Heart left ventricle (tissue), 16 donors: ENCODE measurements at regions not wholly inside any gene's neighbourhood (a gene's known extent, or its start where the extent isn't known, plus 50 kb on each side); places are given as distances from the start of the nearest gene placed in this dataset.
"Not testable (repeated sequence)": the region's sequence is repeated elsewhere in the genome, so short reads cannot be mapped to it uniquely, and the experiment has no call there.

ENCODE experiments used
- ATAC-seq, 4 donors: fragments of 200-7000 bp; cut with Tn5 transposase; one replicate each; pipeline ENCODE4 v1.9.1; 2020 to 2022; ENCODE audit warnings: moderate library complexity in 4 of 4, mild to moderate bottlenecking in 3 of 4, moderate number of reproducible peaks in 1 of 4
- DNase-seq, 5 donors: peaks; one replicate each; pipeline ENCODE4 v3.0.0-alpha.2; 2020
- H3K27ac ChIP-seq, 12 donors: fragments of 200-600 bp; sonication (generic) in 4 of 12; one replicate each; pipeline versions ENCODE4 v1.5.0 to v1.8.0; 2016 to 2022; ENCODE audit warnings: mild to moderate bottlenecking in 2 of 12
- H3K27me3 ChIP-seq, 9 donors: fragments of 200-600 bp; sonication (generic) in 2 of 9; one replicate each; pipeline versions ENCODE4 v1.5.1 to v1.8.0; 2016 to 2022; ENCODE audit warnings: mild to moderate bottlenecking in 3 of 9
- H3K36me3 ChIP-seq, 9 donors: fragments of 200-600 bp; sonication (generic) in 2 of 9; one replicate each; pipeline versions ENCODE4 v1.5.0 to v1.8.0; 2018 to 2022; ENCODE audit warnings: mild to moderate bottlenecking in 2 of 9
- H3K4me1 ChIP-seq, 12 donors: fragments of 200-600 bp; sonication (generic) in 4 of 12; one replicate each; pipeline versions ENCODE4 v1.5.0 to v1.8.0; 2016 to 2022; ENCODE audit warnings: mild to moderate bottlenecking in 3 of 12
- H3K4me3 ChIP-seq, 12 donors: fragments of 200-600 bp; sonication (generic) in 4 of 12; one replicate each; pipeline versions ENCODE4 v1.5.0 to v1.8.0; 2017 to 2022; ENCODE audit warnings: mild to moderate bottlenecking in 9 of 12, moderate library complexity in 4 of 12
- H3K9me3 ChIP-seq, 12 donors: fragments of 200-600 bp; sonication (generic) in 4 of 12; one replicate each; pipeline versions ENCODE4 v1.5.0 to v1.8.0; 2016 to 2022; ENCODE audit warnings: mild to moderate bottlenecking in 1 of 12
- CTCF ChIP-seq, 12 donors: fragments of 200-600 bp; sonication (generic) in 4 of 12; IDR thresholded peaks; one replicate each; pipeline versions ENCODE4 v1.5.0 to v1.8.0; 2018 to 2022; ENCODE audit warnings: antibody characterized with exemption in 12 of 12, mild to moderate bottlenecking in 5 of 12
- POLR2A ChIP-seq, 2 donors: fragments of 450-650 bp; IDR thresholded peaks; one replicate each; pipeline ENCODE4 v1.6.1; 2017; ENCODE audit warnings: antibody characterized with exemption in 2 of 2, mild to moderate bottlenecking in 2 of 2, moderate library complexity in 2 of 2
- WGBS, 4 donors: extraction: QIAGEN DNeasy Blood & Tissue Kit in 2 of 4; methylation state at CpG; one replicate each; pipeline versions ENCODE4 v1.1.5 to v1.1.7; 2013 to 2018; 5-methylcytosine and 5-hydroxymethylcytosine counted together
- intact Hi-C, 10 donors: fragments of 100-400 bp; cut with DNase I; formaldehyde crosslinking; loops; one replicate each; pipeline versions ENCODE4 v1.11.1 to v1.14.2; 2022
- donor health status: ischemic (EF 13 %, LVEDD 7.1; RV severe dilation, severe dysfunction).
- donor health status: healthy with polysubstance abuse.
- donor health status: DM: no; HTN: yes; CAD: no.
- donor health status: DM: no; HTN: no; CAD: no.
- donor health status: ischemic (EF 25% LVEDD 6.9; RV normal size, moderate dysfunction).
- donor health status: ischemic (EF 25% LVEDD 5.7; RV mildly dilated, moderate dysfunction).
- donor health status: healthy.
- donor health status: DM: yes; HTN: yes; CAD: no.
- donor health status: ischemic (EF 35%, LVEDD 5.7; RV mildly dilated, moderate dysfunction).
- donor health status: nonischemic (EF 11% LVEDD 7.7; RV severe dilation, severe dysfunction).
- donor health status: DM: yes; HTN: yes; CAD: no.
- donor health status: PGD.
- donor health status: ischemic (EF 29% LVEDD 5.4; RV normal size, mild dysfunction).
- donor health status: nonischemic (EF 23%, LVEDD 6.1; RV moderate dilation, normal function).

DNA sequence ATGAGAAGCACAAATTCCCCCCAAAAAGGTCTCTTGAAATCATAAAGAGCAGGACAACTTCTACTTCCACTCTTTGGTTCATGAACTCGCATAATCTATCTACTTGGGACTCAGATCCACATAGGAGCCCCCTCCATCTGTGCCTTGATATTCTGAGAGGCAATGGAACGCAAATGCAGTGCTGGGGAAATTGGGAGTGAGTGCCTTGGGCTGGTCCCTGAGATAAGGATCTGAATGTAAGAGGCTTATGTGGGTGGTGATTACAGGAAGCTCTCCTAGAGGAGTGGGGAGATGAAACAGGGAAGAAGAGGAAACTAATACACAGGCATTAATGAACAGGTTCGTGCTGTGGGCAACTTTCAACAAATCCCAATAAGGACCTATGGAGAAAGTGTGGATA, 285.6 kb downstream of the RASEF start:
- H3K4me3 ChIP-seq = no peak overlapping the region
- no peaks in the 10 kb centered on the region for H3K27me3 ChIP-seq
- TF ChIP-seq CTCF (IDR thresholded peaks at IDR 0.05) (no peak), POLR2A (IDR thresholded peaks at IDR 0.05) (no peak)
- H3K9me3 ChIP-seq = peaks cover 0 to 5% (median 0%) of the 10 kb centered on the region in 12 donors
- DNase-seq (no peak), ATAC-seq (no peak)
- H3K27ac ChIP-seq = no peak overlapping the region
- intact Hi-C loops = no loop called here
- 71 to 80% (median 73%) methylated on average over 3 of the region's 3 CpGs for WGBS, 4 donors
- H3K4me1 ChIP-seq = no peaks in the 10 kb centered on the region
- H3K36me3 ChIP-seq = no peaks in the 10 kb centered on the region

GRCh38 chr9:82778923-82779322, 284.0 kb downstream of the RASEF start:
- H3K27ac ChIP-seq, H3K9me3 ChIP-seq, DNase-seq, intact Hi-C loops, H3K36me3 ChIP-seq, H3K4me3 ChIP-seq, H3K4me1 ChIP-seq, ATAC-seq, H3K27me3 ChIP-seq: not testable (repeated sequence)
- WGBS, 4 donors = 88 to 95% (median 93%) methylated on average over 4 of the region's 4 CpGs

DNA sequence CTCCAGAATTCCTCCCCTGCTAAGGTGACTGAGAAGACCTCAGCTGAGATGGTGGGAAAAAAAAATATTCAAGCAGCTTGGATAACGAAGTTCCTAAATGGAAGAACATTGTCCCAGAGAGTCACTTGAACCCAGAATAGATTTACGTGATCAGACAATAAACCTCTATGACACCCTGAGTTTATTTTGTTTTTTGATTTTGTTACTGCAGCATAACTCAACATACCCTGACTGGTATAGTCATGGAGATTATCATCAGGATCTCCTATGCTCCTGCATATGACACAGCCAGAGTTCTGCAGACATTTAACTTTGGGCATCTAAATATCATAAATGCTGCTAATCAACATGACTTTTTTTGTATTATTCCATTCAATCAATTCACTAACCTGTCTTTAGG, 282.9 kb downstream of the RASEF start:
- Histone ChIP-seq H3K9me3 (peaks cover 0 to 5% (median 0%) of the 10 kb centered on the region in 12 donors), H3K27ac (no peak overlapping the region), H3K36me3 (no peaks in the 10 kb centered on the region), H3K27me3 (no peaks in the 10 kb centered on the region), H3K4me3 (no peak overlapping the region), H3K4me1 (no peaks in the 10 kb centered on the region)
- no peak for DNase-seq
- intact Hi-C loops = no loop called here
- no peak for TF ChIP-seq POLR2A (IDR thresholded peaks at IDR 0.05)
- no peak for TF ChIP-seq CTCF (IDR thresholded peaks at IDR 0.05)
- ATAC-seq = no peak
- 82 to 87% (median 84%) methylated on average over 2 of the region's 2 CpGs for WGBS, 4 donors

- Histone ChIP-seq H3K4me1 (no peaks in the 10 kb centered on the region), H3K27me3 (no peaks in the 10 kb centered on the region), H3K36me3 (no peaks in the 10 kb centered on the region), H3K9me3 (peaks cover 0 to 5% (median 0%) of the 10 kb centered on the region in 12 donors), H3K4me3 (no peak overlapping the region), H3K27ac (no peak overlapping the region)
- no peak for DNase-seq
- ATAC-seq = no peak
- intact Hi-C loops = no loop called here
- WGBS, 4 donors = 52 to 65% (median 59%) methylated on average over 6 of the region's 6 CpGs
- TF ChIP-seq POLR2A (IDR thresholded peaks at IDR 0.05) = no peak
- no peak for TF ChIP-seq CTCF (IDR thresholded peaks at IDR 0.05)
These were observed 281.0 kb downstream of the RASEF start for GRCh38 chr9:82781921-82782392.

DNA sequence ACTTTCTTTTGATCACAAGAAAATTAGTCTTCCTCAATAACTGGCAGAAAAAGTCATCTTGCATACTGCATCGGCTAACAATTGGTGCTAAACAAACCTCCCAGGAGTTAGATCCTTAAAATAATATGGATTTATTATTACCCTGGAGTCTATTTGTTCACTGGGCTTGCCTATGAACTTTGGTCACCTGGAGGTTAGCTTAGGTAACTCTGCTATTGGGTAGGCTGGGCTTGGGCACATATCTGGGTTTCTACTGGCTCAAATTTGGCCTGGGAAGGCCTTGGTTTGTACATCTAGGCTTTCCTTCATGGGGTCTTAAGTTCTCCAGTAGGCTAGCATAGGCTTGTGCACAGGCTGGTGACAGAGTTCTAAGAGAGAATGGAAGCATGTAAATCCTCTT, 279.9 kb downstream of the RASEF start:
- Histone ChIP-seq H3K27me3 (no peaks in the 10 kb centered on the region), H3K4me1 (no peaks in the 10 kb centered on the region), H3K4me3 (no peak overlapping the region), H3K27ac (no peak overlapping the region), H3K9me3 (peaks cover 0 to 5% (median 0%) of the 10 kb centered on the region in 12 donors), H3K36me3 (no peaks in the 10 kb centered on the region)
- WGBS, 4 donors = 87 to 93% (median 92%) methylated on average over 1 of the region's 1 CpG
- no peak for ATAC-seq
- no peak for DNase-seq
- intact Hi-C loops = no loop called here
- TF ChIP-seq CTCF (IDR thresholded peaks at IDR 0.05) = no peak
- TF ChIP-seq POLR2A (IDR thresholded peaks at IDR 0.05) = no peak
